ENCODE measurements at regions not wholly inside any gene's neighbourhood (a gene's known extent, or its start where the extent isn't known, plus 50 kb on each side); places are given as distances from the start of the nearest gene placed in this dataset.

DNA sequence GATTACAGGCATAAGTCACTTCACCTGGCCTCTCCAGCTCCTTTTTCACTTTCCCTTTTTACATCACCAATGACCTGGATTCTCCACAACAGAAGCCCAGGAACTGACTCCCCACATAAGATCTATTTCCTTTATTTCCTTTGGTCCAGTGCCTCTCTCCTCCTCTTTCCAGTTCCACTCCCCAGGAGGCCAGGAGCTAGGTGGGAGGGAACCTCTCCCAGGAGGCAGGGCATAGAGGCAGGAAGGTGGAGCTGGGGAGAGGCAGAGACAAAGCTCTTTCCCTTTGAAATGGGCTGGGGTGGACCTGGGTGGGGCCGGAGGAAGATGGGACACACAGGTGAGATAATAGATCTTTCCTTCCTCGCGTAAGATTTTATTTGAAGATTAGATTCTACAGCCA, 318.3 kb upstream of the TNRC6C start:
- Mint-ChIP-seq H3K36me3 (no peaks in the 10 kb centered on the region), H3K9me3 (no peaks in the 10 kb centered on the region), H3K27ac (no peak overlapping the region), H3K4me1 (peaks cover 4 to 8% (median 4%) of the 10 kb centered on the region in 3 donors), H3K4me3 (no peak overlapping the region), H3K27me3 (peaks cover 3 to 7% of the 10 kb centered on the region in 2 donors)
- no peaks in the 10 kb centered on the region for H3K9me3 ChIP-seq
- DNase-seq (peak in 1 of 35 experiments; percentile 3), ATAC-seq (replicated peaks in 1 of 4) (no peak)
- H3K27ac ChIP-seq (ENCODE audit: low read length): no peak overlapping the region
- H3K4me1 ChIP-seq (ENCODE audit: control insufficient read depth in 1 of 2, extremely low read depth in 1 of 2, insufficient read depth in 2 of 2, low read length in 2 of 2): peaks cover 0 to 11% of the 10 kb centered on the region in 2 experiments
- H3K27me3 ChIP-seq (replicated peaks in 1 of 2; ENCODE audit: control insufficient read depth in 2 of 2, extremely low read depth in 1 of 2, insufficient read depth in 2 of 2, low read length in 1 of 2): peaks cover 0 to 21% of the 10 kb centered on the region in 2 experiments
- no peaks in the 10 kb centered on the region for H3K36me3 ChIP-seq (ENCODE audit: control insufficient read depth in 2 of 2, extremely low read depth in 1 of 2, insufficient read depth in 1 of 2, low read length in 1 of 2)
- POLR2A ChIA-PET: no interaction called here
- WGBS (ENCODE audit: insufficient coverage): 90% methylated on average over 3 of the region's 3 CpGs
- no peak overlapping the region for H3K4me3 ChIP-seq (ENCODE audit: control insufficient read depth in 1 of 2, extremely low read depth in 1 of 2, low read length in 1 of 2)
- CTCF ChIA-PET: no interaction called here

DNA sequence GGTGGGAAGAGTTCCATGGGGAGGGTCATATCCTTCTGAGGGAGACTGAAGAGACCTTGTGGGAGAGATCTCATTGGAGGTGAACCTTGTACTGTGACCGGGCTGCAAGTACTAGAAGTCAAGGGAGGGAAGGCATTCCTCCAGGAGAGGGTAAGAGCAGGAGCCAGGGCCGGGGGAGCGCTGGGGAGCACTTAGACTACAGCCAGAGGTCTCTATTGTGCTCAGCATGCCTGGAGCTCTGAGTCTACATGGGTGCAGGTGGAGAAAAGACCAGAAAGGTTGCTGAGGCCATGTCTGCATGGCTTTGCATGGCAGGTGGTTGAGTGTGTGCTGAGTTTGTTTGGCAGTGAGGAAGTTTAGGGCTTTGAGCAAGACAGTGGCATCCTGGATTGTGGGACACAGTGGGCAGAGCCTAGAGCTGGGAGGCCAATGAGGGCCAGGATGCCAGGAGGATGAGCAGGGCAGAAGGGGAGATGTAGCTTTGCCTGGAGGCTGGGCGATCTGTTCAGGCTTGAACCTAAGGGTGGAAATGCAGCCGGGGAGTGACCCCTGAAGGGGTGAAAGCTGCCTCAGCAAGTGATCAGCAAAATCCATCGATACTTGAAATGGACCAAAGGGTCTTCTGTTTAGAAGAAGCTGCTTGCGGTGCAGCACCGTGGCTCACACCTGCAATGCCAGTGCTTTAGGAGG, 317.4 kb upstream of the TNRC6C start:
- Mint-ChIP-seq H3K36me3 (no peaks in the 10 kb centered on the region), H3K27ac (no peak overlapping the region), H3K27me3 (peaks cover 3 to 7% of the 10 kb centered on the region in 2 donors), H3K4me1 (peaks cover 12 to 15% (median 12%) of the 10 kb centered on the region in 3 donors), H3K9me3 (no peaks in the 10 kb centered on the region), H3K4me3 (no peak overlapping the region)
- H3K27me3 ChIP-seq (replicated peaks in 1 of 2; ENCODE audit: control insufficient read depth in 2 of 2, extremely low read depth in 1 of 2, insufficient read depth in 2 of 2, low read length in 1 of 2): peaks cover 0 to 21% of the 10 kb centered on the region in 2 experiments
- ATAC-seq (replicated peaks in 1 of 4) (no peak), DNase-seq (peak in 1 of 35 experiments; percentile 3)
- peaks cover 2 to 19% of the 10 kb centered on the region in 2 experiments for H3K4me1 ChIP-seq (ENCODE audit: control insufficient read depth in 1 of 2, extremely low read depth in 1 of 2, insufficient read depth in 2 of 2, low read length in 2 of 2)
- 97% methylated on average over 6 of the region's 8 CpGs for WGBS (ENCODE audit: insufficient coverage)
- POLR2A ChIA-PET: no interaction called here
- H3K27ac ChIP-seq (ENCODE audit: low read length): no peak overlapping the region
- H3K9me3 ChIP-seq: no peaks in the 10 kb centered on the region
- no peak overlapping the region for H3K4me3 ChIP-seq (ENCODE audit: control insufficient read depth in 1 of 2, extremely low read depth in 1 of 2, low read length in 1 of 2)
- CTCF ChIA-PET: no interaction called here
- H3K36me3 ChIP-seq (ENCODE audit: control insufficient read depth in 2 of 2, extremely low read depth in 1 of 2, insufficient read depth in 1 of 2, low read length in 1 of 2): no peaks in the 10 kb centered on the region

DNA sequence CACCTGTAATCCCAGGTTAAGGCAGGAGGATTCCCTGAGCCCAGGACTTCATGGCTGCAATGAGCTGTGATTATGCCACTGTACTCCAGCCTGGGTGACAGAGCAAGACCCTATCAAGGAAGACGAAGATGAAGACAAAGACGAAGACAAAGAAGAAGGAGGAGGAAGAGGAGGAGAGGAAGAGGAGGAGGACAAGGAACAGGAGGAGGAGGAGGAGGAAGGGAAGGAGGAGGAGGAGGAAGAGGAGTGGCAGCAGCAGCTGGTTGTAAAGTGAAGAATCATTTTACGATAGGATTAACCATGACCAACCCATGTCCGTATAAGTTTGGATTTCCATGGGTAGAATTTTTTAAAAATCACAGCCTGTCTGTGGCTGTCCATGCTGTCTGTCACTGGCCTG, 316.8 kb upstream of the TNRC6C start:
- H3K4me1 Mint-ChIP-seq: peaks cover 16 to 19% (median 17%) of the 10 kb centered on the region in 3 donors
- H3K4me3 Mint-ChIP-seq: no peak overlapping the region
- DNase-seq: no peak
- no peaks in the 10 kb centered on the region for H3K9me3 Mint-ChIP-seq
- no peak overlapping the region for H3K4me3 ChIP-seq (ENCODE audit: control insufficient read depth in 1 of 2, extremely low read depth in 1 of 2, low read length in 1 of 2)
- H3K36me3 Mint-ChIP-seq: no peaks in the 10 kb centered on the region
- H3K4me1 ChIP-seq (ENCODE audit: control insufficient read depth in 1 of 2, extremely low read depth in 1 of 2, insufficient read depth in 2 of 2, low read length in 2 of 2): peaks cover 2 to 23% of the 10 kb centered on the region in 2 experiments
- no peaks in the 10 kb centered on the region for H3K9me3 ChIP-seq
- ChIA-PET POLR2A (no interaction called here), CTCF (no interaction called here)
- peaks cover 0 to 21% of the 10 kb centered on the region in 2 experiments for H3K27me3 ChIP-seq (replicated peaks in 1 of 2; ENCODE audit: control insufficient read depth in 2 of 2, extremely low read depth in 1 of 2, insufficient read depth in 2 of 2, low read length in 1 of 2)
- peaks cover 3 to 7% of the 10 kb centered on the region in 2 donors for H3K27me3 Mint-ChIP-seq
- no peak for ATAC-seq (replicated peaks in 1 of 4)
- WGBS (ENCODE audit: insufficient coverage): 90% methylated on average over 3 of the region's 4 CpGs
- H3K27ac Mint-ChIP-seq: no peak overlapping the region
- H3K36me3 ChIP-seq (ENCODE audit: control insufficient read depth in 2 of 2, extremely low read depth in 1 of 2, insufficient read depth in 1 of 2, low read length in 1 of 2): no peaks in the 10 kb centered on the region
- H3K27ac ChIP-seq (ENCODE audit: low read length): no peak overlapping the region

DNA sequence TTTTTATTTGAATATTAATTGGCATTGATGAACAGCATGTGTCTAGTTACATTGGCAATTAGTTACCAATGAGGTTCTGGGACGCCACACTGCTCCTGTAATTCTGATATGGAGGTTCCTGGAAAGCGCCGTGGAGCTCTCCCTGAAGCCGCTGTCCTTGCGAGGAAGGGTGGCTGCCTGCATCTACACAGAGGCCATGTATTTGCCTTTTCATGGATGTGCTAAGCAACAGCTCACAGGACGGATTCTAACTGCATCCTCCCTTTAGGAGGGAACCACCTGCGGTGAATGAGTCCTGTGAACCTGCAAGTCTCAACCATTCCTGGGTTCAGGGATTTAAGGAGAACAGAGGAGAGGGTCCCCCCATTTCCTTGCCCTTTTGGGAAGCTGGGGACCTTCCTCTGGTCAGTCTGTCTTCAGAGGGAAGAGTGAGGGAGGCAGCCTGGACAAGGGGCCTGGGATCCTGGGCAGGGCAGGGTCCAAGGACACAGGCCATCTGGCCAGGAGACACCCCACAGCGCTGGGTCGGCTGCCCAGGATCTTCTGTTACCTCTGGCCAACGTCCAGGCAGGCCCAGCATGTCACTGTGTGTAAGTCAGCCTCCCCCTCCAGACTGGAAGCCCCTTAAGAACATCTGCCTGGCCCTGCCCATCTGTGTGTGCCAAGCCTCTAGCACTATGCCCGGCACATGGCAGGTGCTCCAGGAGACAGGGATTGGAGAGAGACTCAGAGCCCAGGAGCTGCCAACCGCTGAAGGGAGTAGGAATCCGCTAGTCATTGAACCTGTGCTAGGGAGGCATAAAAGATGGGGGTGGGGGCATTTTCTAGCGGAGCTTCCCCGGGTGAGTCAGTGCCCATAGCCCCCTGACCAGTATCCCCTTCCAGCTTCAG, 314.1 kb upstream of the TNRC6C start:
- peak in 1 of 35 experiments; percentile 9 for DNase-seq
- H3K27me3 ChIP-seq (replicated peaks in 1 of 2; ENCODE audit: control insufficient read depth in 2 of 2, extremely low read depth in 1 of 2, insufficient read depth in 2 of 2, low read length in 1 of 2): peaks cover 0 to 9% of the 10 kb centered on the region in 2 experiments
- Mint-ChIP-seq H3K4me1 (peaks cover 16 to 20% (median 17%) of the 10 kb centered on the region in 3 donors), H3K36me3 (no peaks in the 10 kb centered on the region), H3K27me3 (peaks cover 0 to 3% of the 10 kb centered on the region in 2 donors), H3K27ac (no peak overlapping the region), H3K9me3 (no peaks in the 10 kb centered on the region), H3K4me3 (peak overlapping the region in 2 of 3 donors; percentile 21 to 71)
- ChIA-PET POLR2A (no interaction called here), CTCF (interaction anchor here (0.6 to 1.1 kb wide), 6 partner anchors 12 to 1177 kb away, joined by 3 to 5 read pairs (median 4); no protein-coding TSS in a partner anchor)
- H3K9me3 ChIP-seq: no peaks in the 10 kb centered on the region
- peaks cover 2 to 23% of the 10 kb centered on the region in 2 experiments for H3K4me1 ChIP-seq (ENCODE audit: control insufficient read depth in 1 of 2, extremely low read depth in 1 of 2, insufficient read depth in 2 of 2, low read length in 2 of 2)
- no peaks in the 10 kb centered on the region for H3K36me3 ChIP-seq (ENCODE audit: control insufficient read depth in 2 of 2, extremely low read depth in 1 of 2, insufficient read depth in 1 of 2, low read length in 1 of 2)
- WGBS (ENCODE audit: insufficient coverage): 93% methylated on average over 9 of the region's 15 CpGs
- H3K27ac ChIP-seq (ENCODE audit: low read length): no peak overlapping the region
- no peak for ATAC-seq (replicated peaks in 1 of 4)
- peak overlapping the region in 1 of 2 donors; percentile 41 for H3K4me3 ChIP-seq (ENCODE audit: control insufficient read depth in 1 of 2, extremely low read depth in 1 of 2, low read length in 1 of 2)

DNA sequence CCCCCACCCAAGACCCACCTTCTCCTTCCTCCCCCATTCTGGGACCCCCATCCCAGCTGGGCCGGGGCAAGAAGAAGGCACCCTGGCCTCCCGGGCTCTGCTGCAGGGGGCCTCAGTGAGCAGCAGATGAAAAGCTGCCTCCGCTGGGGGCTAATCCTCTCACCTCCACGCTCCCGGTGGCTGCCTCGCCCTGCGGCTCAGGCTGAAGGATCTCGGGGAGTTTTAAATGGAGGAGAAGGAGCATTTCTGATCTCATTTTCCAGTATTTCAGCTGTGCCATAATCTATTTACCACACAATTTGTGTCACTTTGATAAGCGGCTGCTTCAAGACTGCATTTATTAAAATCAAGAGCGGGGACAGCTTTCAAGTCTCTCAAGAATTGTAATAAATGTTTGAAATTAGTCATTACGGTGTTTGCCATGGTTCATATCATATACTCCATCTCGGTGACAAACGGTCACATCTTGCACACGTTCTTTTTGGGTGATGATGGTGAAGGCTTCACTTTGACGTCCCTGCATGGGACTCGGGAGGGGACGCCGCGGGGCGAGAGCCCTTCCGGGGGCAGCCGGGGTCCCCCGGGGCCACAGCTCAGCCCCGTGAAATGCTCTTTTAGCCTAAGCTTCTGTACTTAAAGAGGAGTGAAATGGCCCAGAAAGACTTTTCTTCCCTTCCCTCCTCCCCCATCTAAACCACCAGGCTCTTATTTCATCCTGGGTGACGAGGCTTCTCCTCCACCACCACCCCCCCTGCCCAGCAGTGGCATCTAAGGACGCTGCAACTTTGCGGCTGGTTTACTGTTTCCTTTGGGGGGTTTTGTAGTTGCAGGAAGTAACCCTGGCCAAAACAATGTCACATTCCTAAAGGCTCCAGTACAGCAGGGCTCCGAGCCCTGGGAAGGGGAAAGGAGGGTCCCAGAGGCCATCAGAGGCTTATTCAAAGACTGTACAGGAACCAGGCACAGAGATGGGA, 313.1 kb upstream of the TNRC6C start:
- peak overlapping the region in 1 of 2 donors; percentile 41 for H3K4me3 ChIP-seq (ENCODE audit: control insufficient read depth in 1 of 2, extremely low read depth in 1 of 2, low read length in 1 of 2)
- no peaks in the 10 kb centered on the region for H3K9me3 ChIP-seq
- Mint-ChIP-seq H3K9me3 (no peaks in the 10 kb centered on the region), H3K4me3 (peak overlapping the region; percentile 70 to 73 (median 71)), H3K36me3 (no peaks in the 10 kb centered on the region), H3K27ac (peak overlapping the region; percentile 81 to 90), H3K4me1 (peaks cover 16 to 25% (median 17%) of the 10 kb centered on the region in 3 donors), H3K27me3 (no peaks in the 10 kb centered on the region)
- H3K4me1 ChIP-seq (ENCODE audit: control insufficient read depth in 1 of 2, extremely low read depth in 1 of 2, insufficient read depth in 2 of 2, low read length in 2 of 2): peaks cover 2 to 23% of the 10 kb centered on the region in 2 experiments
- no peaks in the 10 kb centered on the region for H3K36me3 ChIP-seq (ENCODE audit: control insufficient read depth in 2 of 2, extremely low read depth in 1 of 2, insufficient read depth in 1 of 2, low read length in 1 of 2)
- H3K27ac ChIP-seq (ENCODE audit: low read length): peak overlapping the region; percentile 15
- DNase-seq (peak; percentile 40 to 81 (median 61)), ATAC-seq (replicated peaks in 1 of 4) (peak; percentile 77 to 93 (median 88))
- H3K27me3 ChIP-seq (replicated peaks in 1 of 2; ENCODE audit: control insufficient read depth in 2 of 2, extremely low read depth in 1 of 2, insufficient read depth in 2 of 2, low read length in 1 of 2): peaks cover 0 to 9% of the 10 kb centered on the region in 2 experiments
- ChIA-PET CTCF (interaction anchor here (0.5 to 1.1 kb wide), 9 partner anchors 12 to 1586 kb away, joined by 3 to 5 read pairs (median 3); no protein-coding TSS in a partner anchor), POLR2A (interaction anchor here in 1 of 2 donors (0.6 kb wide), 1 partner anchor 192 kb away, joined by 7 read pairs; no protein-coding TSS in a partner anchor)
- 25% methylated on average over 9 of the region's 28 CpGs for WGBS (ENCODE audit: insufficient coverage)
